H1 (cell line): ENCODE measurements at regions not wholly inside any gene's neighbourhood (a gene's known extent, or its start where the extent isn't known, plus 50 kb on each side); places are given as distances from the start of the nearest gene placed in this dataset.

Source experiments
- CTCF ChIA-PET: fragments of 300-600 bp; sonication (Branson Sonifier 250); formaldehyde crosslinking; loops from one replicate; lab custom pipeline; 2021; ENCODE audit not compliant: partially characterized antibody; lab: Charles Lee
- POLR2A ChIA-PET: fragments of 300-600 bp; sonication (Branson Sonifier 250); formaldehyde crosslinking; loops from one replicate; lab custom pipeline; 2021; ENCODE audit warnings: inconsistent platforms; ENCODE audit not compliant: partially characterized antibody; lab: Charles Lee
- DNase-seq, 2 experiments: peaks; one replicate each; pipeline versions ENCODE4 v3.0.0 to v3.0.0-alpha.2; 2010 to 2022; ENCODE audit warnings: low spot score in 2 of 2, low read depth in 1 of 2, mixed read lengths in 1 of 2
- FAIRE-seq: peaks from 2 replicates; lab custom pipeline; 2011; peaks lifted over from hg19 to GRCh38; lab: Jason Lieb, UNC
- H2AFZ ChIP-seq: 2 replicates; pipeline ENCODE4 v1.8.1; 2012; ENCODE audit warnings: low read length, inconsistent platforms
- H2AK5ac ChIP-seq: 2 replicates; pipeline ENCODE4 v1.6.1; 2013; ENCODE audit warnings: low read depth, low read length
- H2BK120ac ChIP-seq: replicated peaks from 2 replicates; pipeline ENCODE3; 2013; ENCODE audit warnings: low read depth, low read length, inconsistent platforms
- H2BK12ac ChIP-seq: 2 replicates; pipeline ENCODE4 v1.6.1; 2013; ENCODE audit warnings: low read depth, low read length
- H2BK15ac ChIP-seq: 2 replicates; pipeline ENCODE4 v1.6.1; 2013; ENCODE audit warnings: low read length
- H2BK20ac ChIP-seq: 2 replicates; pipeline ENCODE4 v1.6.1; 2013; ENCODE audit warnings: low read length
- H2BK5ac ChIP-seq: 2 replicates; pipeline ENCODE4 v1.6.1; 2013; ENCODE audit warnings: low read depth, low read length
- H3K14ac ChIP-seq: 2 replicates; pipeline ENCODE4 v1.6.1; 2013; ENCODE audit warnings: inconsistent platforms; ENCODE audit not compliant: insufficient read length
- H3K18ac ChIP-seq: 2 replicates; pipeline ENCODE4 v1.6.1; 2013; ENCODE audit warnings: low read length; ENCODE audit errors: extremely low read depth
- H3K23ac ChIP-seq: 2 replicates; pipeline ENCODE4 v1.6.1; 2013; ENCODE audit warnings: inconsistent platforms; ENCODE audit not compliant: insufficient read length
- H3K23me2 ChIP-seq: 2 replicates; pipeline ENCODE4 v1.6.1; 2013; ENCODE audit warnings: low read depth, low read length
- H3K27ac ChIP-seq: 2 replicates; pipeline ENCODE4 v1.6.1; 2011; ENCODE audit warnings: low read depth, low read length, inconsistent platforms
- H3K27me3 ChIP-seq, 4 experiments: replicated peaks in 1 of 4; 1 replicate in 1 of 4; 2 replicates in 3 of 4; pipeline versions ENCODE4 v1.6.1 to v1.8.1; 2011 to 2013; ENCODE audit warnings: low read length in 3 of 4, mild to moderate bottlenecking in 3 of 4, inconsistent platforms in 2 of 4, mixed read lengths in 2 of 4, moderate library complexity in 1 of 4; ENCODE audit not compliant: control insufficient read depth in 3 of 4, insufficient read depth in 3 of 4; ENCODE audit errors: extremely low read depth in 1 of 4
- H3K36me3 ChIP-seq, 4 experiments: 2 replicates each; pipeline versions ENCODE4 v1.6.1 to v1.8.1; 2011 to 2013; ENCODE audit warnings: mild to moderate bottlenecking in 4 of 4, low read length in 3 of 4, moderate library complexity in 2 of 4, control low read depth in 1 of 4, inconsistent platforms in 1 of 4; ENCODE audit not compliant: insufficient read depth in 4 of 4, control insufficient read depth in 2 of 4
- H3K4ac ChIP-seq: replicated peaks from 2 replicates; pipeline ENCODE3; 2013; ENCODE audit warnings: low read length, low read depth, mixed read lengths, inconsistent platforms; ENCODE audit not compliant: insufficient read length
- H3K4me1 ChIP-seq, 4 experiments: replicated peaks in 1 of 4; 1 replicate in 1 of 4; 2 replicates in 3 of 4; pipeline versions ENCODE4 v1.6.1 to v1.8.1; 2011 to 2013; ENCODE audit warnings: low read length in 3 of 4, inconsistent platforms in 2 of 4, mixed read lengths in 1 of 4; ENCODE audit not compliant: insufficient read depth in 4 of 4, control insufficient read depth in 3 of 4
- H3K4me2 ChIP-seq, 2 experiments: 2 replicates each; pipeline versions ENCODE4 v1.6.1 to v1.8.1; 2011 to 2013; ENCODE audit warnings: low read depth in 2 of 2, low read length in 2 of 2, control low read depth in 1 of 2, inconsistent platforms in 1 of 2, mild to moderate bottlenecking in 1 of 2; ENCODE audit not compliant: insufficient read depth in 1 of 2
- H3K4me3 ChIP-seq, 4 experiments: fragments of 200-600, 300-600 bp in 1 of 4; sonication (generic), shearing (Covaris generic), sonication (Bioruptor Twin) in 1 of 4; 2 replicates each; pipeline versions ENCODE4 v1.5.1 to v1.8.1; 2011 to 2016; ENCODE audit warnings: low read length in 4 of 4, low read depth in 3 of 4, control low read depth in 2 of 4, inconsistent platforms in 2 of 4, mild to moderate bottlenecking in 2 of 4, mixed read lengths in 1 of 4, moderate library complexity in 1 of 4; ENCODE audit not compliant: insufficient read depth in 2 of 4; ENCODE audit errors: extremely low read depth in 1 of 4
- H3K56ac ChIP-seq: replicated peaks from 2 replicates; pipeline ENCODE3; 2013; ENCODE audit warnings: low read depth, mild to moderate bottlenecking, mixed read lengths, low read length, inconsistent platforms; ENCODE audit not compliant: insufficient read length
- H3K79me1 ChIP-seq: 2 replicates; pipeline ENCODE4 v1.6.1; 2013; ENCODE audit warnings: low read depth, low read length, control low read depth
- H3K79me2 ChIP-seq, 2 experiments: 2 replicates each; pipeline versions ENCODE4 v1.6.1 to v1.8.1; 2012 to 2013; ENCODE audit warnings: low read length in 2 of 2, mild to moderate bottlenecking in 2 of 2, inconsistent platforms in 1 of 2; ENCODE audit not compliant: insufficient read depth in 2 of 2, control insufficient read depth in 1 of 2
- H3K9ac ChIP-seq, 4 experiments: replicated peaks in 1 of 4; 1 replicate in 1 of 4; 2 replicates in 3 of 4; pipeline versions ENCODE4 v1.6.1 to v1.8.1; 2011 to 2013; ENCODE audit warnings: low read depth in 3 of 4, low read length in 3 of 4, control low read depth in 2 of 4, mild to moderate bottlenecking in 2 of 4, moderate library complexity in 2 of 4, inconsistent platforms in 1 of 4; ENCODE audit errors: extremely low read depth in 1 of 4
- H3K9me3 ChIP-seq, 2 experiments: 2 replicates each; pipeline versions ENCODE4 v1.6.1 to v1.8.1; 2012 to 2013; ENCODE audit warnings: mild to moderate bottlenecking in 2 of 2, moderate library complexity in 2 of 2, control low read depth in 1 of 2, inconsistent platforms in 1 of 2, low read depth in 1 of 2, low read length in 1 of 2, mixed read lengths in 1 of 2; ENCODE audit not compliant: insufficient read depth in 2 of 2
- H4K20me1 ChIP-seq, 2 experiments: replicated peaks in 1 of 2; 2 replicates each; pipeline versions ENCODE3 to v1.8.1; 2011 to 2013; ENCODE audit warnings: inconsistent platforms in 2 of 2, low read length in 2 of 2, mild to moderate bottlenecking in 1 of 2; ENCODE audit not compliant: insufficient read depth in 2 of 2, control insufficient read depth in 1 of 2
- H4K5ac ChIP-seq: 2 replicates; pipeline ENCODE4 v1.6.1; 2013; ENCODE audit warnings: low read length, low read depth, mixed read lengths, inconsistent platforms; ENCODE audit not compliant: insufficient read length
- H4K8ac ChIP-seq: 2 replicates; pipeline ENCODE4 v1.8.0; 2013; ENCODE audit warnings: mild to moderate bottlenecking, moderate library complexity, low read length, inconsistent platforms; ENCODE audit not compliant: insufficient read depth; ENCODE audit errors: extremely low read depth
- H4K91ac ChIP-seq: replicated peaks from 2 replicates; pipeline ENCODE3; 2013; ENCODE audit warnings: low read length, mixed read lengths, inconsistent platforms; ENCODE audit not compliant: insufficient read length
- WGBS, 2 experiments: shearing (Covaris generic) in 1 of 2; methylation state at CpG; one replicate each; pipeline versions ENCODE4 v1.1.6 to v1.1.7; 2013 to 2015; ENCODE audit warnings: low lambda C conversion rate in 2 of 2, mixed read lengths in 2 of 2, inconsistent platforms in 1 of 2, low coverage in 1 of 2, missing lambda C conversion rate in 1 of 2; ENCODE audit not compliant: insufficient replicate concordance in 2 of 2, insufficient coverage in 1 of 2, insufficient read length in 1 of 2; ENCODE audit errors: extremely low coverage in 1 of 2, missing lambda C conversion rate in 1 of 2; 5-methylcytosine and 5-hydroxymethylcytosine counted together

DNA sequence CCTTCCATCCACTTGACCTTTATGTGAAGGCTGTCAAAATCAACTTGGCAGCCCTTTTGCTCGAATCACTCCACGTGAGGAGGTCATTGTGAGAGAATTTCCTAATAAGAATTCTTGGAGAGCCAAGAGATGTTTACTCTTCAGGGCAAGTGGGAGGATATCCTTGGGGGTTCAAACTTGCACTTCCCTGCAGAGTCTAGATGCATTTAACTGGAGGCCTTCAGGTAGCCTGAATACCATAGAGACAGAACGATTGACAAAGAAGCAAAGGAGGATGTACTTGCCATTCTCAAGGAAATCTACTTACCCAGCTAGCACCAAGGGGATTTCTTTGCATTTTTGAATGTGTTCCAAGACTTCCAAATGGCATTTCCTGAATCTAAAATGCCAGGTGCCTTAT is 1702.6 kb upstream of the FLRT2 start:
- no peak overlapping the region for H2BK120ac ChIP-seq
- no peaks in the 10 kb centered on the region for H3K27me3 ChIP-seq
- FAIRE-seq (no peak), DNase-seq (no peak)
- no peaks in the 10 kb centered on the region for H3K79me1 ChIP-seq
- no peak overlapping the region for H3K23ac ChIP-seq
- H3K14ac ChIP-seq = no peak overlapping the region
- H2BK5ac ChIP-seq = no peak overlapping the region
- H3K4me2 ChIP-seq = peak overlapping the region in 1 of 2 experiments; percentile 3; a peak in 1 of 4 replicates
- H2AK5ac ChIP-seq = no peak overlapping the region
- no peaks in the 10 kb centered on the region for H3K23me2 ChIP-seq
- H2BK12ac ChIP-seq = no peak overlapping the region
- no peak overlapping the region for H3K9ac ChIP-seq
- ChIA-PET CTCF (no interaction called here), POLR2A (no interaction called here)
- no peak overlapping the region; the same call in 1 of the 2 replicates for H3K27ac ChIP-seq
- no peak overlapping the region for H3K18ac ChIP-seq
- no peak overlapping the region for H4K91ac ChIP-seq
- H3K79me2 ChIP-seq = no peaks in the 10 kb centered on the region
- no peaks in the 10 kb centered on the region for H3K36me3 ChIP-seq
- no peak overlapping the region for H4K5ac ChIP-seq
- H4K8ac ChIP-seq = no peak overlapping the region
- 58% methylated on average over 3 of the region's 3 CpGs; no CpG with 5 or more reads in 1 of the 2 experiments for WGBS, 2 experiments
- peaks cover 0 to 3% (median 0%) of the 10 kb centered on the region in 4 experiments; a peak in 5 of 7 replicates for H3K4me1 ChIP-seq
- no peaks in the 10 kb centered on the region for H3K9me3 ChIP-seq
- H4K20me1 ChIP-seq = no peaks in the 10 kb centered on the region
- H3K4me3 ChIP-seq = no peak overlapping the region
- peak overlapping the region; percentile 49; the same call in 1 of the 2 replicates for H2AFZ ChIP-seq
- no peak overlapping the region for H2BK15ac ChIP-seq
- no peak overlapping the region for H3K56ac ChIP-seq
- H3K4ac ChIP-seq = no peak overlapping the region
- no peak overlapping the region for H2BK20ac ChIP-seq
